H9 (cell line): ENCODE measurements at regions not wholly inside any gene's neighbourhood (a gene's known extent, or its start where the extent isn't known, plus 50 kb on each side); places are given as distances from the start of the nearest gene placed in this dataset.

Experiments used
- DNase-seq: peaks from one replicate; pipeline ENCODE4 v3.0.0-alpha.2; 2017
- H2AFZ ChIP-seq: one replicate; pipeline ENCODE4 v1.6.1; 2013; ENCODE audit warnings: mild to moderate bottlenecking, low read length, control low read depth, moderate library complexity
- H2AK5ac ChIP-seq: 2 replicates; pipeline ENCODE4 v1.6.1; 2013; ENCODE audit warnings: low read length, control low read depth, mixed read lengths; ENCODE audit not compliant: insufficient read length
- H2BK120ac ChIP-seq: one replicate; pipeline ENCODE4 v1.6.1; 2013; ENCODE audit warnings: low read depth, mild to moderate bottlenecking, low read length, control low read depth, inconsistent platforms; ENCODE audit not compliant: poor library complexity, severe bottlenecking
- H2BK12ac ChIP-seq: 2 replicates; pipeline ENCODE4 v1.6.1; 2013; ENCODE audit warnings: low read length, control low read depth, mixed read lengths, low read depth; ENCODE audit not compliant: insufficient read length
- H2BK15ac ChIP-seq: 2 replicates; pipeline ENCODE4 v1.6.1; 2013; ENCODE audit warnings: low read depth, low read length, control low read depth
- H2BK20ac ChIP-seq: one replicate; pipeline ENCODE4 v1.6.1; 2013; ENCODE audit warnings: low read depth, mild to moderate bottlenecking, low read length, control low read depth, inconsistent platforms; ENCODE audit not compliant: poor library complexity, severe bottlenecking
- H2BK5ac ChIP-seq: 2 replicates; pipeline ENCODE4 v1.6.1; 2013; ENCODE audit warnings: low read length, control low read depth, mixed read lengths; ENCODE audit not compliant: insufficient read length
- H3K14ac ChIP-seq: 2 replicates; pipeline ENCODE4 v1.6.1; 2013; ENCODE audit warnings: low read length, control low read depth; ENCODE audit not compliant: insufficient read depth
- H3K18ac ChIP-seq: 2 replicates; pipeline ENCODE4 v1.6.1; 2013; ENCODE audit warnings: low read depth, mild to moderate bottlenecking, mixed read lengths, low read length, control low read depth; ENCODE audit not compliant: insufficient read length
- H3K23ac ChIP-seq: 2 replicates; pipeline ENCODE4 v1.6.1; 2013; ENCODE audit warnings: low read length, control low read depth, mixed read lengths, low read depth; ENCODE audit not compliant: insufficient read length
- H3K23me2 ChIP-seq: 2 replicates; pipeline ENCODE4 v1.6.1; 2013; ENCODE audit warnings: low read depth, mild to moderate bottlenecking, mixed read lengths, low read length, control low read depth; ENCODE audit not compliant: insufficient read length, poor library complexity, severe bottlenecking
- H3K27ac ChIP-seq: 2 replicates; pipeline ENCODE4 v1.5.1; 2013; ENCODE audit warnings: low read length, control low read depth, mixed read lengths, low read depth; ENCODE audit not compliant: insufficient read length
- H3K27me3 ChIP-seq: 2 replicates; pipeline ENCODE4 v1.6.1; 2013; ENCODE audit warnings: low read length, control low read depth, inconsistent platforms; ENCODE audit not compliant: insufficient read depth
- H3K4ac ChIP-seq: 2 replicates; pipeline ENCODE4 v1.6.1; 2013; ENCODE audit warnings: low read depth, mild to moderate bottlenecking, control low read depth, inconsistent platforms, low read length, moderate library complexity
- H3K4me1 ChIP-seq: 2 replicates; pipeline ENCODE4 v1.6.1; 2013; ENCODE audit warnings: low read length, control low read depth, inconsistent platforms; ENCODE audit not compliant: insufficient read depth
- H3K4me2 ChIP-seq: 2 replicates; pipeline ENCODE4 v1.6.1; 2013; ENCODE audit warnings: low read length, control low read depth, mixed read lengths; ENCODE audit not compliant: insufficient read length, insufficient read depth
- H3K56ac ChIP-seq: 2 replicates; pipeline ENCODE4 v1.6.1; 2013; ENCODE audit warnings: low read depth, mild to moderate bottlenecking, mixed read lengths, low read length, control low read depth; ENCODE audit not compliant: insufficient read length
- H3K79me1 ChIP-seq: 2 replicates; pipeline ENCODE4 v1.6.1; 2013; ENCODE audit warnings: low read depth, mild to moderate bottlenecking, moderate library complexity, low read length, control low read depth, inconsistent platforms; ENCODE audit not compliant: insufficient read depth, poor library complexity, severe bottlenecking
- H3K79me2 ChIP-seq: 2 replicates; pipeline ENCODE4 v1.6.1; 2013; ENCODE audit warnings: low read length, control low read depth, inconsistent platforms; ENCODE audit not compliant: insufficient read depth
- H3K9ac ChIP-seq: 2 replicates; pipeline ENCODE4 v1.6.1; 2013; ENCODE audit warnings: low read length, control low read depth, mixed read lengths; ENCODE audit not compliant: insufficient read length; ENCODE audit errors: extremely low read depth
- H3K9me3 ChIP-seq: one replicate; pipeline ENCODE4 v1.6.1; 2013; ENCODE audit warnings: low read depth, low read length, inconsistent platforms; ENCODE audit not compliant: control insufficient read depth
- H3T11ph ChIP-seq: one replicate; pipeline ENCODE4 v1.6.1; 2013; ENCODE audit warnings: mild to moderate bottlenecking, low read length, control low read depth, inconsistent platforms
- H4K20me1 ChIP-seq: one replicate; pipeline ENCODE4 v1.6.1; 2013; ENCODE audit not compliant: control insufficient read depth, insufficient read length, insufficient read depth
- H4K5ac ChIP-seq: 2 replicates; pipeline ENCODE4 v1.6.1; 2013; ENCODE audit warnings: low read depth, mild to moderate bottlenecking, mixed read lengths, low read length, control low read depth; ENCODE audit not compliant: insufficient read length
- H4K8ac ChIP-seq: replicated peaks from 2 replicates; pipeline ENCODE4 v1.6.1; 2013; ENCODE audit warnings: low read length, control low read depth, mixed read lengths, low read depth; ENCODE audit not compliant: insufficient read length
- H4K91ac ChIP-seq: 2 replicates; pipeline ENCODE4 v1.6.1; 2013; ENCODE audit warnings: low read depth, mild to moderate bottlenecking, moderate library complexity, mixed read lengths, low read length, control low read depth; ENCODE audit not compliant: insufficient read length
- H3K27ac Mint-ChIP-seq, 3 experiments: 2 replicates in 2 of 3; 3 replicates in 1 of 3; pipeline ENCODE4 v1.8.0; 2020 to 2021; ENCODE audit warnings: mixed read lengths in 3 of 3, mild to moderate bottlenecking in 1 of 3, moderate library complexity in 1 of 3
- H3K27me3 Mint-ChIP-seq: 2 replicates; pipeline ENCODE4 v1.8.0; 2021; ENCODE audit warnings: low read depth, mild to moderate bottlenecking, moderate library complexity, mixed read lengths
- H3K36me3 Mint-ChIP-seq, 3 experiments: 2 replicates in 2 of 3; 3 replicates in 1 of 3; pipeline ENCODE4 v1.8.0; 2020 to 2021; ENCODE audit warnings: low read depth in 3 of 3, mixed read lengths in 3 of 3; ENCODE audit not compliant: insufficient read depth in 1 of 3
- H3K4me1 Mint-ChIP-seq, 2 experiments: 2 replicates each; pipeline ENCODE4 v1.8.0; 2020; ENCODE audit warnings: mixed read lengths in 2 of 2
- H3K4me3 Mint-ChIP-seq, 2 experiments: 2 replicates in 1 of 2; 3 replicates in 1 of 2; pipeline ENCODE4 v1.8.0; 2020 to 2021; ENCODE audit warnings: mild to moderate bottlenecking in 2 of 2, mixed read lengths in 2 of 2, moderate library complexity in 1 of 2
- H3K9me3 Mint-ChIP-seq, 2 experiments: 2 replicates in 1 of 2; 3 replicates in 1 of 2; pipeline ENCODE4 v1.8.0; 2020; ENCODE audit warnings: mild to moderate bottlenecking in 2 of 2, mixed read lengths in 2 of 2, moderate library complexity in 1 of 2
- CTCF ChIP-seq: fragments of 200-600 bp; sonication (generic); conservative IDR thresholded peaks from 3 replicates; pipeline ENCODE4 v1.8.0; 2021; ENCODE audit warnings: antibody characterized with exemption, mild to moderate bottlenecking
- WGBS: extraction: QIAGEN DNeasy Blood & Tissue Kit; methylation state at CpG from one replicate; pipeline ENCODE4 v1.1.7; 2013; ENCODE audit warnings: missing lambda C conversion rate, low lambda C conversion rate, mixed read lengths; ENCODE audit not compliant: insufficient read length; ENCODE audit errors: extremely low coverage; 5-methylcytosine and 5-hydroxymethylcytosine counted together

GRCh38 chr18:34002130-34002529 lies 222.6 kb downstream of the NOL4 start:
- H3K9me3 ChIP-seq = no peaks in the 10 kb centered on the region
- no peak overlapping the region for H2AFZ ChIP-seq
- no peak overlapping the region for H3K4ac ChIP-seq
- H4K8ac ChIP-seq = no peak overlapping the region
- H3K56ac ChIP-seq = no peak overlapping the region
- no peak overlapping the region for H3K27ac ChIP-seq
- no peak overlapping the region for H4K5ac ChIP-seq
- peaks cover 0 to 28% (median 16%) of the 10 kb centered on the region in 3 experiments for H3K36me3 Mint-ChIP-seq
- H3K79me2 ChIP-seq = no peaks in the 10 kb centered on the region
- no peak overlapping the region for H2BK20ac ChIP-seq
- H3K9ac ChIP-seq = no peak overlapping the region
- no peak overlapping the region for H2BK120ac ChIP-seq
- no peak overlapping the region for H3T11ph ChIP-seq
- H3K14ac ChIP-seq = no peak overlapping the region
- H3K9me3 Mint-ChIP-seq = peaks cover 18 to 20% of the 10 kb centered on the region in 2 experiments; a peak in 4 of 5 replicates
- no peak for TF ChIP-seq CTCF
- peaks cover 12% of the 10 kb centered on the region in 2 experiments for H3K4me1 Mint-ChIP-seq
- H2AK5ac ChIP-seq = no peak overlapping the region
- no peak overlapping the region for H2BK12ac ChIP-seq
- no peak overlapping the region for H2BK5ac ChIP-seq
- no peak overlapping the region for H4K91ac ChIP-seq
- WGBS = no CpG with 5 or more reads among the region's 1 CpG
- H3K4me3 Mint-ChIP-seq = no peak overlapping the region
- no peaks in the 10 kb centered on the region for H3K27me3 ChIP-seq
- H3K23me2 ChIP-seq = no peaks in the 10 kb centered on the region
- H3K4me2 ChIP-seq = no peak overlapping the region
- H3K4me1 ChIP-seq = peaks cover 2% of the 10 kb centered on the region; the same call in 1 of the 2 replicates
- no peak overlapping the region for H2BK15ac ChIP-seq
- 0 out of 7 replicates have a peak overlapping the region, but pooled peaks of 1 of the 3 experiments have one; percentile 1 for H3K27ac Mint-ChIP-seq
- H3K18ac ChIP-seq = no peak overlapping the region
- no peaks in the 10 kb centered on the region for H3K27me3 Mint-ChIP-seq
- H3K79me1 ChIP-seq = no peaks in the 10 kb centered on the region
- DNase-seq = no peak
- H4K20me1 ChIP-seq = no peaks in the 10 kb centered on the region
- H3K23ac ChIP-seq = no peak overlapping the region
